PC-9 (cell line): ENCODE measurements at regions not wholly inside any gene's neighbourhood (a gene's known extent, or its start where the extent isn't known, plus 50 kb on each side); places are given as distances from the start of the nearest gene placed in this dataset.
"Not testable (repeated sequence)": the region's sequence is repeated elsewhere in the genome, so short reads cannot be mapped to it uniquely, and the experiment has no call there.

Source experiments
- CTCF ChIP-seq: fragments of 200-600 bp; sonication (generic); conservative IDR thresholded peaks from 2 replicates; pipeline ENCODE4 v1.6.1; 2017; ENCODE audit warnings: mixed run types, antibody characterized with exemption, mild to moderate bottlenecking, moderate library complexity
- EZH2 ChIP-seq: fragments of 200-600 bp; sonication (generic); IDR thresholded peaks from 2 replicates; pipeline ENCODE4 v1.8.0; 2017; ENCODE audit warnings: antibody characterized with exemption, low read depth

GRCh38 chr2:87414795-87415570, 332.9 kb upstream of the PLGLB2 start:
- not testable (repeated sequence) for TF ChIP-seq CTCF, EZH2
